HCT116 (cell line): ENCODE measurements at regions not wholly inside any gene's neighbourhood (a gene's known extent, or its start where the extent isn't known, plus 50 kb on each side); places are given as distances from the start of the nearest gene placed in this dataset.

Experiments
- ATAC-seq: fragments of 200-7000 bp; cut with Tn5 transposase; 2 replicates; pipeline ENCODE4 v1.9.1; 2020; ENCODE audit warnings: mild to moderate bottlenecking, moderate library complexity
- BruUV-seq: library from RNA; stranded (reverse); fragments of 400-500 nt; replicated peaks from 2 replicates; lab custom pipeline; 2021; lab: Mats Ljungman, UMichigan
- CTCF ChIA-PET: fragments of 300-600 bp; sonication (Branson Sonifier 250); formaldehyde crosslinking; loops from one replicate; lab custom pipeline; 2021; ENCODE audit warnings: antibody characterized with exemption; lab: Charles Lee
- POLR2A ChIA-PET: fragments of 300-600, 350-600 bp; sonication (Branson Sonifier 250); formaldehyde crosslinking; loops from one replicate; lab custom pipeline; 2021; ENCODE audit warnings: antibody characterized with exemption; lab: Charles Lee
- RAD21 ChIA-PET, 2 experiments: fragments of 300-600 bp; sonication (Branson Sonifier 250); formaldehyde crosslinking; loops; one replicate each; lab custom pipeline; 2023; ENCODE audit warnings: low total read pairs in 2 of 2; ENCODE audit not compliant: uncharacterized antibody in 2 of 2, unreplicated experiment in 2 of 2, low non-redundant PET in 1 of 2; lab: Charles Lee
- DNase-seq: peaks from one replicate; pipeline ENCODE4 v3.0.0-alpha.2; 2010; ENCODE audit warnings: low read depth, low spot score
- H2AFZ ChIP-seq: fragments of 200-600 bp; shearing (Covaris generic), sonication (generic); 2 replicates; pipeline ENCODE4 v1.6.1; 2017; ENCODE audit warnings: low read depth, mixed run types, mixed read lengths, antibody characterized with exemption, low read length; ENCODE audit not compliant: poor library complexity, severe bottlenecking
- H3K27ac ChIP-seq: 2 replicates; pipeline ENCODE4 v1.5.1; 2012; ENCODE audit warnings: low read depth, low read length
- H3K27me3 ChIP-seq: fragments of 200-600 bp; sonication (generic); 2 replicates; pipeline ENCODE4 v1.6.1; 2016; ENCODE audit warnings: mixed run types, low read length, mixed read lengths; ENCODE audit not compliant: insufficient read depth
- H3K36me3 ChIP-seq, 2 experiments: fragments of 200-500 bp in 1 of 2; fragments of 200-600 bp in 1 of 2; sonication (Bioruptor generic) in 1 of 2; sonication (generic) in 1 of 2; 2 replicates each; pipeline versions ENCODE4 v1.5.1 to v1.6.1; 2014 to 2016; ENCODE audit warnings: low read length in 2 of 2, inconsistent platforms in 1 of 2, mixed read lengths in 1 of 2, mixed run types in 1 of 2; ENCODE audit not compliant: insufficient read depth in 2 of 2, control insufficient read depth in 1 of 2
- H3K4me1 ChIP-seq, 2 experiments: fragments of 200-600 bp in 1 of 2; sonication (generic) in 1 of 2; 2 replicates each; pipeline versions ENCODE4 v1.5.1 to v1.6.1; 2012 to 2017; ENCODE audit warnings: low read length in 2 of 2, inconsistent platforms in 1 of 2, mild to moderate bottlenecking in 1 of 2, mixed read lengths in 1 of 2, mixed run types in 1 of 2, moderate library complexity in 1 of 2; ENCODE audit not compliant: insufficient read depth in 2 of 2, control insufficient read depth in 1 of 2
- H3K4me2 ChIP-seq: fragments of 200-600 bp; sonication (generic); 2 replicates; pipeline ENCODE4 v1.6.1; 2017; ENCODE audit warnings: mixed run types, low read length, mixed read lengths
- H3K4me3 ChIP-seq, 2 experiments: fragments of 200-600 bp in 1 of 2; sonication (generic) in 1 of 2; replicated peaks in 1 of 2; 2 replicates each; pipeline ENCODE4 v1.5.1; 2011 to 2016; ENCODE audit warnings: low read length in 2 of 2, control low read depth in 1 of 2, low read depth in 1 of 2, mild to moderate bottlenecking in 1 of 2, mixed read lengths in 1 of 2, mixed run types in 1 of 2
- H3K79me2 ChIP-seq: fragments of 200-600 bp; sonication (generic); 2 replicates; pipeline ENCODE4 v1.6.1; 2017; ENCODE audit warnings: mild to moderate bottlenecking, mixed run types, low read length, moderate library complexity, mixed read lengths; ENCODE audit not compliant: insufficient read depth
- H3K9ac ChIP-seq: fragments of 200-600 bp; sonication (generic); 2 replicates; pipeline ENCODE4 v1.6.1; 2016; ENCODE audit warnings: low read length, mixed read lengths
- H3K9me2 ChIP-seq: fragments of 200-600 bp; sonication (generic), shearing (Covaris generic); 2 replicates; pipeline ENCODE4 v1.6.1; 2017; ENCODE audit warnings: mixed run types, mild to moderate bottlenecking, moderate library complexity; ENCODE audit not compliant: insufficient read depth
- H3K9me3 ChIP-seq, 2 experiments: fragments of 200-500 bp in 1 of 2; fragments of 200-600 bp in 1 of 2; sonication (Bioruptor generic) in 1 of 2; sonication (generic) in 1 of 2; 2 replicates each; pipeline ENCODE4 v1.6.1; 2014 to 2017; ENCODE audit warnings: low read length in 2 of 2, mixed read lengths in 2 of 2, inconsistent platforms in 1 of 2, low read depth in 1 of 2, mild to moderate bottlenecking in 1 of 2, mixed run types in 1 of 2, moderate library complexity in 1 of 2; ENCODE audit not compliant: control insufficient read depth in 1 of 2, insufficient read depth in 1 of 2
- H4K20me1 ChIP-seq: fragments of 200-600 bp; sonication (generic), shearing (Covaris generic); 2 replicates; pipeline ENCODE4 v1.6.1; 2017; ENCODE audit warnings: mixed run types, mild to moderate bottlenecking, moderate library complexity; ENCODE audit not compliant: insufficient read depth
- CEBPB ChIP-seq: IDR thresholded peaks from 2 replicates; pipeline ENCODE4 v1.6.1; 2012; ENCODE audit warnings: low read depth
- EGR1 ChIP-seq: IDR thresholded peaks from 2 replicates; pipeline ENCODE4 v1.6.1; 2012; ENCODE audit warnings: low read depth
- ELF1 ChIP-seq: IDR thresholded peaks from 2 replicates; pipeline ENCODE4 v1.6.1; 2012; ENCODE audit warnings: low read depth, borderline replicate concordance
- EZH2 ChIP-seq: fragments of 200-600 bp; sonication (generic); IDR thresholded peaks from 2 replicates; pipeline ENCODE4 v1.6.1; 2017; ENCODE audit warnings: antibody characterized with exemption, mixed run types
- FOSL1 ChIP-seq: IDR thresholded peaks from 2 replicates; pipeline ENCODE4 v1.6.1; 2012; ENCODE audit warnings: low read depth
- JUND ChIP-seq: IDR thresholded peaks from 2 replicates; pipeline ENCODE4 v1.6.1; 2012
- POLR2A ChIP-seq: IDR thresholded peaks from 2 replicates; pipeline ENCODE4 v1.7.0; 2011; ENCODE audit warnings: borderline replicate concordance; ENCODE audit not compliant: insufficient read depth, insufficient read length; ENCODE audit errors: extremely low read depth
- RAD21 ChIP-seq: IDR thresholded peaks from 2 replicates; pipeline ENCODE4 v1.6.1; 2012; ENCODE audit warnings: low read depth, mild to moderate bottlenecking
- REST ChIP-seq: IDR thresholded peaks from 2 replicates; pipeline ENCODE4 v1.6.1; 2012; ENCODE audit warnings: low read depth
- SIN3A ChIP-seq: IDR thresholded peaks from 2 replicates; pipeline ENCODE4 v1.6.1; 2012; ENCODE audit warnings: low read depth
- SP1 ChIP-seq: IDR thresholded peaks from 2 replicates; pipeline ENCODE4 v1.6.1; 2012; ENCODE audit warnings: low read depth
- SRF ChIP-seq: IDR thresholded peaks from 2 replicates; pipeline ENCODE4 v1.6.1; 2012; ENCODE audit warnings: low read depth
- TCF7L2 ChIP-seq: IDR thresholded peaks from 2 replicates; pipeline ENCODE4 v1.7.0; 2011; ENCODE audit warnings: borderline replicate concordance, inconsistent platforms; ENCODE audit not compliant: insufficient read depth, insufficient read length; ENCODE audit errors: extremely low read depth
- YY1 ChIP-seq: IDR thresholded peaks from 2 replicates; pipeline ENCODE4 v1.6.1; 2011; ENCODE audit warnings: low read length, low read depth, moderate library complexity, mild to moderate bottlenecking; ENCODE audit not compliant: insufficient replicate concordance; ENCODE audit errors: extremely low read depth
- ZFX ChIP-seq: fragments of 450-650 bp; IDR thresholded peaks from 2 replicates; pipeline ENCODE4 v1.6.1; 2017
- intact Hi-C: fragments of 100-400 bp; cut with micrococcal nuclease; formaldehyde crosslinking; loops from 2 replicates; pipeline ENCODE4 v1.10.0; 2022
- TF ChIP-seq, protein P1 (sequence below), 3 experiments: fragments of 200-600 bp in 1 of 3; sonication (generic) in 1 of 3; IDR thresholded peaks in 2 of 3; conservative IDR thresholded peaks in 1 of 3; 2 replicates each; pipeline ENCODE4 v1.5.1; 2012 to 2017; ENCODE audit warnings: low read depth in 2 of 3, low read length in 2 of 3, antibody characterized with exemption in 1 of 3, borderline replicate concordance in 1 of 3, control low read depth in 1 of 3, mild to moderate bottlenecking in 1 of 3, mixed read lengths in 1 of 3, mixed run types in 1 of 3, moderate library complexity in 1 of 3; ENCODE audit not compliant: insufficient read depth in 1 of 3
- TF ChIP-seq, protein P2 (sequence below): IDR thresholded peaks from 2 replicates; pipeline ENCODE4 v1.6.1; 2012

DNA sequence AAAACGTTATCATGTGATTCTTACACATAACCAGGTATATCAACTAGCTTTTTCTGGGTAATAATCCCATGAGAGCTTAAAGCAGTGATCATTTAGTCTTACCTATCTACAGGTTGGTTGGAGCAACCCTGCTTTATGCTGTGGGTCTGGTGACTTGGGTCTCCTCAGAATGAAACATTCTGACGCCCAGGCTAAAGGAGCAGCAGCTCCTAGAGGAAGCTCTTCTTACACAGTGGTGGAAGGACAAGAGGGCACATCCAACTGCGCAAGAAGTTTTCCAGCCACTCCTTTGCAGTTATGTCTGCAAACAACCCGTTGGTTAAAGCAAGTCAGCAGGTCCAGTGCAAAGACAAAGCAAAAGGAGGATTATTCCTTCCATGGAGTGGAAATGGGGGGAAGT, 377.5 kb downstream of the EDEM1 start:
- H3K4me2 ChIP-seq = no peak overlapping the region
- no peaks in the 10 kb centered on the region for H3K4me1 ChIP-seq
- H3K9me3 ChIP-seq = no peaks in the 10 kb centered on the region
- H3K27ac ChIP-seq = no peak overlapping the region
- no peak overlapping the region for H2AFZ ChIP-seq
- no peaks in the 10 kb centered on the region for H3K9me2 ChIP-seq
- no peaks in the 10 kb centered on the region for H4K20me1 ChIP-seq
- H3K79me2 ChIP-seq = no peaks in the 10 kb centered on the region
- H3K4me3 ChIP-seq = no peak overlapping the region
- no TSS peak for BruUV-seq
- ChIA-PET POLR2A (no interaction called here), CTCF (no interaction called here), RAD21 (no interaction called here)
- peaks cover 3% of the 10 kb centered on the region; the same call in 1 of the 2 replicates for H3K27me3 ChIP-seq
- intact Hi-C loops = loop anchor here (5.0 to 10.0 kb wide), 3 partner anchors 167 to 258 kb away; no protein-coding TSS in a partner anchor
- TF ChIP-seq REST (no peak), FOSL1 (no peak), TCF7L2 (no peak), YY1 (no peak), POLR2A (no peak), EGR1 (no peak), SIN3A (no peak), SP1 (no peak), ELF1 (no peak), CEBPB (no peak), JUND (no peak), EZH2 (no peak), SRF (no peak), ZFX (no peak), RAD21 (no peak)
- TF ChIP-seq, protein P1, sequence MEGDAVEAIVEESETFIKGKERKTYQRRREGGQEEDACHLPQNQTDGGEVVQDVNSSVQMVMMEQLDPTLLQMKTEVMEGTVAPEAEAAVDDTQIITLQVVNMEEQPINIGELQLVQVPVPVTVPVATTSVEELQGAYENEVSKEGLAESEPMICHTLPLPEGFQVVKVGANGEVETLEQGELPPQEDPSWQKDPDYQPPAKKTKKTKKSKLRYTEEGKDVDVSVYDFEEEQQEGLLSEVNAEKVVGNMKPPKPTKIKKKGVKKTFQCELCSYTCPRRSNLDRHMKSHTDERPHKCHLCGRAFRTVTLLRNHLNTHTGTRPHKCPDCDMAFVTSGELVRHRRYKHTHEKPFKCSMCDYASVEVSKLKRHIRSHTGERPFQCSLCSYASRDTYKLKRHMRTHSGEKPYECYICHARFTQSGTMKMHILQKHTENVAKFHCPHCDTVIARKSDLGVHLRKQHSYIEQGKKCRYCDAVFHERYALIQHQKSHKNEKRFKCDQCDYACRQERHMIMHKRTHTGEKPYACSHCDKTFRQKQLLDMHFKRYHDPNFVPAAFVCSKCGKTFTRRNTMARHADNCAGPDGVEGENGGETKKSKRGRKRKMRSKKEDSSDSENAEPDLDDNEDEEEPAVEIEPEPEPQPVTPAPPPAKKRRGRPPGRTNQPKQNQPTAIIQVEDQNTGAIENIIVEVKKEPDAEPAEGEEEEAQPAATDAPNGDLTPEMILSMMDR (IDR thresholded peaks at IDR 0.05 in 2 of 3, conservative IDR thresholded peaks at IDR 0.05 in 1 of 3; ENCODE audit: borderline replicate concordance in 1 of 3, insufficient read depth in 1 of 3, low read depth in 2 of 3, low read length in 2 of 3) = no peak
- TF ChIP-seq, protein P2, sequence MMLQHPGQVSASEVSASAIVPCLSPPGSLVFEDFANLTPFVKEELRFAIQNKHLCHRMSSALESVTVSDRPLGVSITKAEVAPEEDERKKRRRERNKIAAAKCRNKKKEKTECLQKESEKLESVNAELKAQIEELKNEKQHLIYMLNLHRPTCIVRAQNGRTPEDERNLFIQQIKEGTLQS = no peak
- DNase-seq = no peak
- no peak for ATAC-seq
- H3K9ac ChIP-seq = no peak overlapping the region
- H3K36me3 ChIP-seq = no peaks in the 10 kb centered on the region
